ENCODE measurements at regions not wholly inside any gene's neighbourhood (a gene's known extent, or its start where the extent isn't known, plus 50 kb on each side); places are given as distances from the start of the nearest gene placed in this dataset.

DNA sequence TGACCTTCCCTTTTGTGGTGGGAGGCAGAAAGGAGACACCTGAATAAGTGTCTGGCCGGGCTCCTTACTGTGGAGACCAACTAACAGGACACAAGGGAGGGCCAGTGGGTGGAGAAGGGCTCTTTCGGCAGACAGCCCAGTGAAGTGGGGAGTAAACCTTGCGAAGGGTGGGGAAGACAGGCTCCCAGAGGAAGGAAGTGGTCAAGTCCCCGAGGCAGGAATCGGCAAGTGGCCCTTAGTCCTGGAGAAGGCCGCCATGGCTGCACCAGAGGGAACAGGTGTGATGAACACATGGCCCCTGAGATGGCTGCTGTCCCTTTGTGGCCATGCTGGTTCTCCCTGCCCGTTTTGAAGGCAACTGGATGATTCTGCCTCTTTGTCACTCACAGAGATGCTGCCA lies 187.2 kb upstream of the IGFBP3 start:
- TF ChIP-seq, protein P1, sequence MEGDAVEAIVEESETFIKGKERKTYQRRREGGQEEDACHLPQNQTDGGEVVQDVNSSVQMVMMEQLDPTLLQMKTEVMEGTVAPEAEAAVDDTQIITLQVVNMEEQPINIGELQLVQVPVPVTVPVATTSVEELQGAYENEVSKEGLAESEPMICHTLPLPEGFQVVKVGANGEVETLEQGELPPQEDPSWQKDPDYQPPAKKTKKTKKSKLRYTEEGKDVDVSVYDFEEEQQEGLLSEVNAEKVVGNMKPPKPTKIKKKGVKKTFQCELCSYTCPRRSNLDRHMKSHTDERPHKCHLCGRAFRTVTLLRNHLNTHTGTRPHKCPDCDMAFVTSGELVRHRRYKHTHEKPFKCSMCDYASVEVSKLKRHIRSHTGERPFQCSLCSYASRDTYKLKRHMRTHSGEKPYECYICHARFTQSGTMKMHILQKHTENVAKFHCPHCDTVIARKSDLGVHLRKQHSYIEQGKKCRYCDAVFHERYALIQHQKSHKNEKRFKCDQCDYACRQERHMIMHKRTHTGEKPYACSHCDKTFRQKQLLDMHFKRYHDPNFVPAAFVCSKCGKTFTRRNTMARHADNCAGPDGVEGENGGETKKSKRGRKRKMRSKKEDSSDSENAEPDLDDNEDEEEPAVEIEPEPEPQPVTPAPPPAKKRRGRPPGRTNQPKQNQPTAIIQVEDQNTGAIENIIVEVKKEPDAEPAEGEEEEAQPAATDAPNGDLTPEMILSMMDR (conservative IDR thresholded peaks at IDR 0.05; ENCODE audit: low read length): no peak
- TF ChIP-seq EZH2phosphoT487 (IDR thresholded peaks at IDR 0.05; ENCODE audit: borderline replicate concordance): no peak
